Activated CD4-positive, CD25-positive, alpha-beta regulatory T cell (primary cell): ENCODE measurements at regions not wholly inside any gene's neighbourhood (a gene's known extent, or its start where the extent isn't known, plus 50 kb on each side); places are given as distances from the start of the nearest gene placed in this dataset.

Experiments used
- DNase-seq, 4 experiments: peaks; one replicate each; lab custom pipeline; 2025; lab: John Stamatoyannopoulos, UW

DNA sequence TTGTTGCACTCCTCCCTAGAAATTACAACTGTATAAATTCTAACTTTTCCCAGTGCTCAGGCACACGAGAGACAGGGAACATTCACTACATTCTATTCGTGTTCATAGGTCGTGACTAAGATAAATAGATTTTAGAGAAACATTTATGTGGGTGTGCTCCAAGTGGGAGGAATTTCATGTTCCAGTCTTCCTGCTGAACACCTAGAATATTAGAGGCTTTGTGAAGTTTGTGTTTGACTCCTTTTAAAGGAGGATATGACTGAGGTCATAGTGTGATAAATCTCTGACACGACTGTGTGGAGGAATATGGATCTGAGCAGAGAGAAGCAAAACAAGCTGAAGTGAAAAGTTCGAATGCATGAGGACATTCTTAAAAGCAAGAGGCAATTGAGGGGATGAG, 355.3 kb downstream of the ZSWIM6 start:
- no peak for DNase-seq

DNA sequence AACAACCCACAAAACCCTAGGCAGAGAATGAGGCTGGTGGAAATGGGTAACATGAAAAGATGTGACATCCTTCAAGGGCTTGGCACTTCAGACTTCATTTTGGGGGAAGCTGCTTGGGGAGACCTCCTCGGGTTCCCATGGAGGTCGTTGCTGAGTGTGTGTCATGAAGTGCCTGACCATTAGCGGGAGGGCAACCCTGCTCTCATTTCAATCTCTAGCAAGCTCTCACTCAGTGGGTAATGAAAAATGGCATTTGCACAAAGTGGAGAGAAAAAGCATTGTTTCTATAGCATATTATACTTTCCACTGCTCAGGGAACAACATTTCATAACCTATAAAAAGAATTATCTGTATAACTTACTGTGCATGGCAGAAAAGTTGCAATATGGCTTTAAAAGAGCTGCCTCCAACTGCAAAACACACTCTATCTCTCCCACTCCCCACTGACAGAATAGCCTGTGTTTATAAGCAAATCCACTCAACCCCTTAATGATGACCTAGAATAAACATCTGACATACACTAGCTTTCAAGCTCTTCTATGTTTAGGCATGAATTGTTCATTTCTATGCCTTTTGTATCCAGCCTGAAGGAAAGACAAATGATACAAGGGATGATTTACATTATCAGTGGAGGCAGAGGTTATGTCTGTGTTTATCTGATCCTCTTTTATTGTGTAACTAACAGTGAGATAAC, 357.2 kb downstream of the ZSWIM6 start:
- DNase-seq: no peak

DNA sequence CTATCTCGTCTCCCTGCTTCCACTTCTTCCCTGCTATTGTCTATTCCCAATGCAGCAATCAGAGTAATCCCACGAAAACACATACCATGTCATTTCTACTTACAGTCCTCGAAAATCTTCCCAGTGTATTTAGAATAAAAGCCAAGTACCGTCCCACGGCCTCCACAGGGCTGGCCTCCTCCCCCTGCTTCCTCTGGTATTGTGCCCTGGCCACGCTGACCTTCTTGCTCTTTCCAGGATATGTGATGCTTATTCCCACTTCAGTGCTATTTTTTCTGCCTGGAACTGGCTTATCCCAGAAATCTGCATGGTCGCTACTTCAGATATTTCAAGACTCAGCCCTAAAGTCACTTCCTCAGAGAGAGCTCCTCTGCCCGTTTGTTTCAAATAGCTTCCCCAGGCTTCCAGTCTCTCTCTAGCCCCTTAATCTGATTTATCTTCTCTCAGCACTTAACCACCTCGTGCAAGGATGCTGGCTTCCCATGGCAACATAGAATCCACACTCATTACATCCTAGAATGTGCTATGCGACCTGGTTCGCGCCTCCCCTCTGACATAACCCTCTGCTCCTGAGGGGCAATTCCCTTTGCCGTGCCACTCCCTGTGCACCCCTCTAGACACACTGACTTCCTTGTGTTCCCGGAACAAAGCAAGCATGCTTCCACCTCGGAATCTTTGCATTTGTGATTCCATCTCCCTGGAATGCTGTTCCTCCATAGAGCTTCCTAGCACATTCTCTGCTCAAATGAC, 365.9 kb downstream of the ZSWIM6 start:
- DNase-seq: no peak

DNA sequence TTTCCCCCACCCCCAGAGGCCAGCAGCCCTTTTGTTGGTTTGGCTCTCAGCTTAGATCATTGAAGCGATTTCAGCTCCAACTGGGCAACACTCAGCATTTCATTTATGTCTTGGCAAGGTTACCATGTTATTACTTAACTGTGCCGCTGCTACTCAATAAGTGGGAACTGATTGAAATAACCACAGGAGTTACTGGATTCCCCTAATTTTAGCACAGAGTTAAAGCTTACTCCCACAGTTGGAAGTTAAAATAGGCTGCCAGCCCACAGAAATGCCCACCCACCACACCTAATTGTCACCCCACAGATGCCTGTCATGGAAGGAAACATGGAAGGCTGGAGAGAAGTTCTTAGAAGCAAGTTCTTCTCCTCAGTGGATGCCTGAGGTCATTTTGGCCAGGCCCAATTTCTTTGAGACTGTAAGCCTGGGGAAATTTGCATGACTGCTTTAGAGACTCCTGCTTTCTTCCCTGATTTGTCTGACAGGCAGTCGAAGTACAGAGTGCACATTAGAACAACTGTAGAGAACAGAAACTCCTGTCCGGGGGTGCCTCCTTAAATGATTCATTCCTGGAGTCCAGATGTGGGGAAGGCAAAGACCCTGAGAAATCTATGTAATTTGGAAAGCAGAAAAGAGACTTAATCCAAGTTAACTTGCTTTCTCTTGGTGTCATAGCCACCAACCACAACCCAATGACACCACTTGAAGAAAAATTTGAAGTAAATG, 370.0 kb downstream of the ZSWIM6 start:
- DNase-seq: no peak

DNA sequence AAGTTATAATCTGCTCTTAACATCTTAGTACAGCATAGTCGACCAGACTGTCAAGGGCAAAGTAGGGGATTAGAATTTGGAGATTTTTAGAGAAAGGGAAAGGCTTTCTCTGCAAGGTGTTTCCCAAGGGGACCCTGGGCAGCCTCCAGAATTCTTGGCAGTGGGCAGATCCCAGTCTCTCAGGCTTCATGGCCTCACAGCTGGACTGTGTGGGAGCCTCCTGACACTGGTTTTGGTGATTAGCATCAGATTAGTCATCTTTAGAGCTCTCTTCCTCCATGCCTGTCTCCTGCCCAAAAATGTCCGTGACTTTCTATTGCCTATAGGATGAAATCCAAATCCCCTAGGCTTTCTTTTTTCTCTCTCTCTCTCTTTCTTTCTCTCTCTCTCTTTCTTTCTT, 370.7 kb downstream of the ZSWIM6 start:
- no peak for DNase-seq

DNA sequence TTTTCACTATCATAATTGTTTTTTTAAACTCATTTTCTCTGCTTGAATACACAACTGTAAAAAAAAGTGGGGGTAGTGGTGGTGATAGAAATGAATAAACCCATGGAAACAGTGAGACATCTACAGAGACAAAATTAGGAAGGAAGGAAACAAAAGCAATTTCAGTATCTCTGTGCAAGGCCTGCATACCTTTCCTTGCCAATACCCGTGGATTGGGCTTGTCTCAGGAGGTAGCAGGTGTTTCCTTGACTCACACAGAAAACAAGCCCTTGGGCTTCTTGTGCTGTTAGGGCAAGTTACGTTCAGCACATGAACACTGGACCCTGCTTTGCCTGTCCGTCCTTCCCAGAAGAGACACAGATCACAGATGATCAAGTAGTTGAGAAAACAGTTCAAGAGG, 372.2 kb downstream of the ZSWIM6 start:
- DNase-seq: no peak

DNA sequence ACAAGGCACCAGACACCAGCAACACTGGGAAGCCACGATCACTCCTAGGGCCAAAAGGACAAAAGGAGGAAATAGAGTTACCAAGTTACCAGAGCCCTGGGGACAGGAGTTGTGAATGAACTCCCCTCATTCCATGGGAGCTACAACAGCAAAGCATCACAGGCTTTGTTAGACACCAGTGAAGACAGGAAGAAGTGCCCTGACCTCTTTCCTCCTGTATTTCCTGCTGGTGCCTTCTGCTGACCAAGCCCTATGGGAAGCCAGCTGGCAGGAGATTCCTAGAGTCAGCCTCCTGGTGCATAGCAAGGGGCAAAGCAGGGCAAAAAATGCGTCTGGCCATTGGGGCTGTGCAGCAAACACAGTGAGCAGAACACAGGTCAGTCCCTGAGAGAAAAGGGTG, 374.7 kb downstream of the ZSWIM6 start:
- DNase-seq: no peak

DNA sequence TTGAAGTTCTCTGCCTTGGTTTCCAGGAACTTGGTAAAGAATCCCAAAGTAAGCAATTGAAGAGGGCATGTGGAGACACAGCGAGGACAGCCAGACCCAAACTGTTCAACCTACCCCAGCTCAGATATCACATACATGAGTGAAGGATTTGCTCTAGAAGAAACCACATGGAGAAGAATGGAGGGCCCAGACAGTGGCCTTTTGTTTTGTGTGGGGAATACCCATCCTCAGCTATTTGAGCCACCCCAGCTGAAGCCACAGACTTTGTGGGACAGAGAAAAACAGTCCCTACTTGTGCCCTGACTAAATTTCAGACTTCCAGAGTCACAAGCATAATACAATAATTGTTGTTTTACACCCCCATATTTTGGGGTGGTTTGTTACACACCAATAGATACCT, 387.1 kb downstream of the ZSWIM6 start:
- no peak for DNase-seq

DNA sequence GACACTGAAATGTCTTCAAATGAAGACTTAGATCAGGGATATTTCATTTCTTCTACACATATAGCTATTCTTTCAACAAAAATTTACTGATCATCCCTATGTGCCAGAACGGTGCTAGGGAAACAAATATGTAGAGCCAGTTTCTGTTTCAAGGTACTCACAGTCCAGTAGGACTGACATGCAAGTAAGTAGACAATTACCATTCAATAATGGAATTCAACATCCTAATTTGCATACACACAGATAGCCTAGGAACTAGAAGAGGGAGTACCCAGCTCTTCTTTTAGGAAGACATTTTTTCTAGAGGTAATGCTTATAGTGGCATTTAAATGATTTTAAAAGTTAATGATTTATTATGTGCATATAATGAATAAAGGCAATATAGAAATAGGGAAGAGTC, 388.8 kb downstream of the ZSWIM6 start:
- DNase-seq: no peak

DNA sequence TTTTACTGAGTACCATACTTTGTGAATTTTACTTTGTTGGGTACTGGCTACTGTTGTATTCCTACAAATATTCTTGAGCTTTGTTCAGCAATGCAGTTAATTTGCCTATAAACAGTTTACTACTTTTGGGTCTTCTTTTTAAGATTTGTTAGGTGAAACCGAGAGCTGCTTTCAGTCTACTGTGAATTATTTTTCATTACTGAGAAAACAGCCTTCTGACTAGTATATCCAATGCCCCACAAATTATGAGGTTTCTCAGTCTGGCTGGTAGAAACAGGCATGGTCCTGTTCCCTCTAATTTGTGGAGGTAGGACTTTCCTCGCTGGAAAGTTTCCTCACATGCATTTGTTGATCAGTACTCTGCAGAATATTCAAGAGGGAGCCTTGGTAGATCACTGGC, 392.0 kb downstream of the ZSWIM6 start:
- DNase-seq: no peak

DNA sequence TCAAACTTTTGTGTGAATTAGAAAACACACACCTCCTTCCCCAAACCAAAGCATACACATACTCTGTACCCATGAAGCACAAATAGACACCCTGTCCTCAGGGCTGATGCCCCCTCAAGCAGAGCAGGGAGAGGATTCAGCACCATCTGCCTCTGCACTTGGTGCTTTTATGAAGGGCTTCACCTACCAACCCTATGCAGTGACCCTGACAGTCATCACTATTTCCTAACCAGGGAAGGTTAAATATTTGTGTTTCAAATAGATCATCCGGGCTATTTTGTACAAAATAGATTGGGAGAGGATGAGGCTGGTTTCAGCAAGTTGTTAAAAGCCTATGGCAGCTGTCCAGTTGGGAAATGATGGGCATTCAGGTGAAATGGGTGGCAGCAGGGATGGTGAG, 396.2 kb downstream of the ZSWIM6 start:
- DNase-seq: no peak

DNA sequence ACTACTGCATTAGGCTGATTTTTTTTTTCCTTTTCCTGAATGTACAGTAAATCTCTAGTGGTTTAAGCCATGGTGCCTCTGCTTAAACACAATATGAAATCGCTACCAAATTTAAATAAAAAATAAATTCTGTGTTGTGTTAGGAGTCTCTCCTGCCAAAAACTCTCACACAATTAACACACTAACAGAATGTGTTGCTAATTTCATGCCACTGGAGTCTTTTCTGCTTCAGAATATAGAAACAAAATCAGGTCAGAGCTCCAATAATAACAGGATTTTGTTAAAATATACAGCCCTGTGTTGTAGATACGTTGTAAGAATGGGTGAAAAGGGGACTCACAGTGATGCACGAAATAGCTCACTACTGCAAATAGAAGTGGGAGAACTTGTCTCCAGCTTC, 398.8 kb downstream of the ZSWIM6 start:
- no peak for DNase-seq

DNA sequence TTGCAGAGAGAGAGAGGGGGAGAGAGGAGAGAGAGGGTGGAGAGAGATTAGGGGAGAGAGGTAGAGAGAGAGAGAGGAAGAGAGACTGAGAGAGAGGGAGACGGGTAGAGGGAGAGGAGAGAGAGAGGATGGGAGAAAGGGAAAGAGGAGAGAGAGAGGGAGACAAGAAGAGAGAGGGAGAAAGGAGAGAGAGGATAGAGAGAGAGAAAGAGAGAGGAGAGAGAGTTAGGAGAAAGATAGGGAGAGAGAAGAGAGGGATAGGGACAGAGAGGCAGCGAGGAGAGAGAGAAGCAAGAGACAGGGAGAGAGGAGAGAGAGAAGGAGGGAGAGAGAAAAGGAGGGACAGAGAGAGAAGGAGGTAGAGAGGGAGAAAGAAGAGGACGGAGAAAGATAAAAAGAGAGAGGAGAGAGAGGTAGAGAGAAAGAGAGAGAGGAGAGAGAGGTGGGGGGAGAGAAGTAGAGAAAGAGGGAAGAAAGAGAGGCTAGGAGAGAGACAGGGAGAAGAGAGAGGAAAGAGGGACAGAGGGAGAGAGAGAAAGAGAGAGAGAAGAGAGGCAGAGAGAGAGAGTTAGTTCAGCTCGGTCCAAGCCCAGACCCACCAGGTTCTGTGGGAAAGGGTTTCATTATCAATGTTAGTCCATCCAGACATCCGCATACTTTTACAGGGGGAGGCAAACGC, 399.3 kb downstream of the ZSWIM6 start:
- DNase-seq: no peak

DNA sequence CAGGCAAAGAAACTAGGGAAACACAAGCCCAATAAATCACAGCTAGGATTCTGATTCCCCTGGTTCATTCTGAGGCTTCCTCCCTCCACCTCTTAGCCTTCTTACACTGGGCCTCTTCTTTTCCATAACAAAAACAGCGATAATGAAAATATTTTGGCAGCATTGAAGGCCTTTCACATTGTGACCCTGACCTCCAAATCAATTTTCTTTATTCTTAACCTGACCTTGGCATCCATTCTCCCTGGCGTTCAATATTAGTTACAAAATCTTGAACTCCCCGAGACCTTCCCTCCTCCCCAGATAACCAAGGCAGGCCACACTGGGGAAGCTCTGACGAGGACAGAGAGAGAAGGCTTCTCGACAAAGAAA, 399.9 kb downstream of the ZSWIM6 start:
- DNase-seq: no peak

DNA sequence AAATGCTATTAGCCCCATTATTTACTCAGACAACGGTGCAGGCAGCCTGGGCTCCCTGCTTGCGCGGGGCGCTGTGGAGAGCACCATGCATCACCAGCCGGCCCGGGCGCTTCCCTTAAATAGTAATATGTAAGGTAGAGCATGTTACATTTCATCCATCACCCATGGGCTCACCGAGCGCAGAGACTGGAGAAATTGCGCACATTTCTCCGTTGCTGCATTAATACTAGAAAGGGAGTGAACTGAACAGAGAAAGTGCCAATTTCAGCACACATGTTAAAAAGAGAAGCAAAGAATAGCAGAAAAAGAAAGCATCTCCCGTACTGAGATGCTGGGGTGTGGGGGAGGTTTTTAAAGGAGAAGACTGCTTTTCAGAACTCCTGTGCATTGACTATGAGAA, 400.3 kb downstream of the ZSWIM6 start:
- DNase-seq: no peak

DNA sequence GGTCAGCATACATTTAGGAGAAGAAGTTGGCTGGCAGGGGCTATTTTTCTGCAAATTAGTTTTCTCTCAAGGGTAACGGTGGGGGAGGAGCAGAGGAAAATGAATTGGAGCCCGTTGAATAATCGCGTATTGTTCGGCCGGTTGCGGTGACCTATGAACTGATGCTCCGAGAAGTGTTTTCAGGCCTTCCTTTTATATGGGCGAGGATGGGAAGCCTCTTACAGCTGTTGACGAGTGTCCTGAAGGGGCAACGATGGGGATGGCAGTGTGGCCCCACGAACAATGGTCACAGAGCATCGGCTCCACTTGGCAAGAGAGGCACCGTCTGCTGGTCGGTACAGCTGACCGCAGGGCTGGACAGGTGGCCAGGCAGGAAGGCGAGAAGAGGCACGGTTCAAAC, 400.7 kb downstream of the ZSWIM6 start:
- DNase-seq: no peak

DNA sequence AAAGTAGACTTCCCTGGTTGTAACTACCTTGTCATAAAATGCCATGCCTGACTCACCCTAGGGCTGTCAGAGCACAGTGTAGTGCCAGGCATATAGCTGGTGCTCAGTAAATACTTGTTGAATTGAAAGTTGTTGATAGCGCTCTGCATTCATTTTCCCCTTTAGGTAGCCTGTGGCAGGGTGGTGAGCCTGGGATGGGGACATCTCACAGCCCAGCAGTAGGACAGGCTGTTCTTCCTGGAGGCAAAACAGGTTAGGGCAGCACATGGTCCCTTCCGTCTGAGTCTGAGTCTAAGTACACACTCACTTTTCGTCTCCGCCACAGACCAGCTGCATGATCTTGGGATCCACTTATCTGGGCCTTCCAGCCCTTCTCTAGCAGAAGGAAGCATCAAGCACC, 401.9 kb downstream of the ZSWIM6 start:
- no peak for DNase-seq

DNA sequence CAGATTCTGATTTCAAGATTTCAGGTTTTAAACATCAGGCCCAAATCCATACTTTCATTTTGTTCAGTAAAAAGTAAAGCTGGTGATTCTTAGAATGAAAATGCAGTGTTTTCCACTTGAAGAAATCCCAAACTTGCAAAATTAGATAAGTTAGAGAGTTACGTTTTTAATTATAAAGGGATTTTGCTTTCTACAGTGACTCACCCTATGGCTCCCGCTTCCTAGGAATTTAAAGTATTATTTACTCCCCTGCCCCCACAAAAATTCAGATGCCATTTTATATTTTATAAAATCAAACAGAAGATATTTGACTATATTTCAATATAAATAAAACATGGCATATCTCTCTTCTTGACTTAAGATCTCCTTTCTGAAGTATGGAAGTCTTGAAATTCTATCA, 402.9 kb downstream of the ZSWIM6 start:
- DNase-seq: no peak

DNA sequence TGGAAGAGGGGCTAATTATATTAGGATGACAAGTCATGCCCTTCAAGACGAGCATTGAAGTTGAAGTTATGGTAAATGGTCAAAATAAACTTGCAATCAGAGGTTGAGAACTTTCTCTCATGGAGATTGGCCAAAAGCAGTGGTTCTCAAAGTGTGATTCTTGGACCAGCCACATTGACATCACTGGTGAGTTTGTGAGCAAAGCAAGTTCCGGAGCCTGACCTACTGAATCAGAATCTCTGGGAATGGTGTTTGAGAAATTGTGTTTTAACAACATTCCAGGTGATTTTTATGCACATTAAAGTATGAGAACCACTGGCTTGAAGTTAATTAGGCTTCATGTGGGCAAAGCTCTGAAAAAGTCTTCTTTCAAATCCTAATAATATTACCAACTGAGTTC, 403.5 kb downstream of the ZSWIM6 start:
- no peak for DNase-seq

DNA sequence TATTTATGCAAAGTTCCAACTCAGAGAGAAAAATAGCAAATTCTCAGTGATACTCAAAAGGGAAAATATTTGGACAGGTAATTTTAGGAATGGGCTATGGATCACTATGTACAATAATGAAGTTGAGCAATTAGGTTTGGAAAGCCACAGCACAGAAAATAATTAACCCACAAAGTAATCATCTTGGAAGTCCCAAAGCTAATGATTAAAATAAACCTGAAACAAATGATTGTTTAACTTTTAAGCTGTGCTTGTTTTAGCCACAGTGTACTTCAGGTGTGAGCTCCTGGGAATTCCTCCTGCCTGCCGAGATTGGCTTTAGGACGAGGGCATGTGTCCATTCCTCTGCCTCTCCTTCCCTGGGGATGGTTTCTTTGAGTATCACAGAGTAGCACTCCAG, 403.9 kb downstream of the ZSWIM6 start:
- DNase-seq: no peak

DNA sequence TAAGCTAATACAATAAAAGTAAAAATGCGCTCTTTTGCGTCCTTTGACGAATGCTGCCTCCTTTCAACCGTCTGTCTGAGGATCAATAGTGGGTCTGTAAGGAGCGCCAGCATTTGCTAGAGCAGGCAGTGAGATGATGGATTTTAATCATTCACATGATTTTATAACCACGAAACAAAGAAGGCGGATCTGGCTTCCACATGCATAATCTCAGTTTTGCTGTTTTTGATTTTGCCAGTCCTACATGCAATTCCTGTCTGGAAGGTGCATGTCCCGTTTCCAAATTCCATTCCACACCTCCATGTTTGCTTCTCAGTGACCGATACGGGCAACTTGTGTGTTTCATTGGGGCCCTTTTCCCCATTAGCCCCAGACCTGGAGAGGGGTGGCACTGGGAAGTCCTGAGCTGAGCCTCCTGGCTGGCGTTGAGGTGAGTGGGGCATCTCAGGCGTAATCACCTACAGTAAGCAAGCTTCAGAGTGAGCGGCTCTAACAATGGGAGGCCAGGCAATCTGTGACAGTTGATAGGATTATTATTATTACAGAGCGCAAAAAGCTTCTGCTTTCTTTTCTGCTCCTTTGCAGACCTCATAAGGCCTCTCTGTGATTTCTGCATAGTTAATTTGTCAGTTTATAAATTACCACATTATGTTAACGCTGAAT, 405.4 kb downstream of the ZSWIM6 start:
- no peak for DNase-seq

DNA sequence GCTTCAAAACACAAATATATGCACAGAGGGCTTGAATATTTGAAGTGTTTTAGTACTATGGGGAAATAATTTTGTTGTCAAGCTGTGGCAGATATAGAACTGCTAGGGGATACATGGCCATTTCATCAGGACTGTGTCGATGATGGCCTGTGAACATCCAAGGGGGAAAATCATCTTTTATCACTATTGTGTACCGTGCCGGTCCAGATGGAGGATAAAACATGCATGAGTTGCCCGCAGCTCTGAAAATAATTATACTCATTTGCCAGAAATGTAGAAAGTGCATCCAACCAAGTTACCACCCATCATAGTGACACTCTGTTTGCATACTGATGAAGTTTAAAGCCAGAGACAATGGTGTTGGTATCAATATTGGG, 405.9 kb downstream of the ZSWIM6 start:
- DNase-seq: no peak
